ENCODE measurements at regions not wholly inside any gene's neighbourhood (a gene's known extent, or its start where the extent isn't known, plus 50 kb on each side); places are given as distances from the start of the nearest gene placed in this dataset.

GRCh38 chr2:120809151-120809550 is 73.5 kb downstream of the GLI2 start:
- TF ChIP-seq TAF1 (IDR thresholded peaks at IDR 0.05; ENCODE audit: borderline replicate concordance, insufficient read depth, low read length) (no peak), REST (IDR thresholded peaks at IDR 0.05; ENCODE audit: insufficient read depth in 1 of 2, low read depth in 2 of 2, low read length in 2 of 2) (no peak), POLR2AphosphoS5 (IDR thresholded peaks at IDR 0.05; ENCODE audit: low read depth, low read length) (no peak), FOXP2 (optimal IDR thresholded peaks at IDR 0.05; ENCODE audit: borderline replicate concordance, extremely low read depth, extremely low read length, insufficient read depth) (no peak), SIN3A (IDR thresholded peaks at IDR 0.05; ENCODE audit: borderline replicate concordance, insufficient read depth, low read length) (no peak)

GRCh38 chr2:120809609-120810440 is 74.2 kb downstream of the GLI2 start:
- TF ChIP-seq FOXP2 (optimal IDR thresholded peaks at IDR 0.05; ENCODE audit: borderline replicate concordance, extremely low read depth, extremely low read length, insufficient read depth), result no peak
- no peak for TF ChIP-seq SIN3A (IDR thresholded peaks at IDR 0.05; ENCODE audit: borderline replicate concordance, insufficient read depth, low read length)
- TF ChIP-seq TAF1 (IDR thresholded peaks at IDR 0.05; ENCODE audit: borderline replicate concordance, insufficient read depth, low read length), result no peak
- no peak for TF ChIP-seq POLR2AphosphoS5 (IDR thresholded peaks at IDR 0.05; ENCODE audit: low read depth, low read length)
- TF ChIP-seq REST (IDR thresholded peaks at IDR 0.05; ENCODE audit: insufficient read depth in 1 of 2, low read depth in 2 of 2, low read length in 2 of 2), result no peak

GRCh38 chr2:120810639-120811038 is 75.0 kb downstream of the GLI2 start:
- TF ChIP-seq FOXP2 (optimal IDR thresholded peaks at IDR 0.05; ENCODE audit: borderline replicate concordance, extremely low read depth, extremely low read length, insufficient read depth), result no peak
- no peak for TF ChIP-seq POLR2AphosphoS5 (IDR thresholded peaks at IDR 0.05; ENCODE audit: low read depth, low read length)
- TF ChIP-seq REST (IDR thresholded peaks at IDR 0.05; ENCODE audit: insufficient read depth in 1 of 2, low read depth in 2 of 2, low read length in 2 of 2), result no peak
- no peak for TF ChIP-seq SIN3A (IDR thresholded peaks at IDR 0.05; ENCODE audit: borderline replicate concordance, insufficient read depth, low read length)
- no peak for TF ChIP-seq TAF1 (IDR thresholded peaks at IDR 0.05; ENCODE audit: borderline replicate concordance, insufficient read depth, low read length)

GRCh38 chr2:120812866-120813265 is 77.2 kb downstream of the GLI2 start:
- TF ChIP-seq REST (IDR thresholded peaks at IDR 0.05; ENCODE audit: insufficient read depth in 1 of 2, low read depth in 2 of 2, low read length in 2 of 2) (no peak), FOXP2 (optimal IDR thresholded peaks at IDR 0.05; ENCODE audit: borderline replicate concordance, extremely low read depth, extremely low read length, insufficient read depth) (no peak), POLR2AphosphoS5 (IDR thresholded peaks at IDR 0.05; ENCODE audit: low read depth, low read length) (no peak), TAF1 (IDR thresholded peaks at IDR 0.05; ENCODE audit: borderline replicate concordance, insufficient read depth, low read length) (no peak), SIN3A (IDR thresholded peaks at IDR 0.05; ENCODE audit: borderline replicate concordance, insufficient read depth, low read length) (no peak)
